ENCODE measurements at regions not wholly inside any gene's neighbourhood (a gene's known extent, or its start where the extent isn't known, plus 50 kb on each side); places are given as distances from the start of the nearest gene placed in this dataset.
"Not testable (repeated sequence)": the region's sequence is repeated elsewhere in the genome, so short reads cannot be mapped to it uniquely, and the experiment has no call there.

- TF ChIP-seq CTCF (IDR thresholded peaks at IDR 0.05), result no peak
- no peaks in the 10 kb centered on the region for H3K36me3 ChIP-seq
- H3K4me1 ChIP-seq, result no peaks in the 10 kb centered on the region
- H3K27ac ChIP-seq, result no peak overlapping the region
- H3K4me3 ChIP-seq, result no peak overlapping the region
- DNase-seq (no peak), ATAC-seq (no peak)
- H3K9me3 ChIP-seq, result no peaks in the 10 kb centered on the region
- H3K27me3 ChIP-seq, result no peaks in the 10 kb centered on the region
- intact Hi-C loops (cut with DNase I), result no loop called here
These were observed 156.4 kb upstream of the PFN2 start for GRCh38 chr3:150127011-150127490.

- Histone ChIP-seq H3K9me3 (no peaks in the 10 kb centered on the region), H3K36me3 (no peaks in the 10 kb centered on the region), H3K27ac (no peak overlapping the region), H3K27me3 (no peaks in the 10 kb centered on the region), H3K4me3 (no peak overlapping the region), H3K4me1 (no peaks in the 10 kb centered on the region)
- intact Hi-C loops (cut with DNase I), result no loop called here
- no peak for DNase-seq
- no peak for ATAC-seq
- TF ChIP-seq CTCF (IDR thresholded peaks at IDR 0.05), result no peak
These were observed 153.4 kb upstream of the PFN2 start for GRCh38 chr3:150124142-150124541.

GRCh38 chr3:150123249-150123648, 152.6 kb upstream of the PFN2 start:
- H3K27me3 ChIP-seq; DNase-seq; ATAC-seq; H3K27ac ChIP-seq; H3K4me1 ChIP-seq; H3K36me3 ChIP-seq; H3K4me3 ChIP-seq; H3K9me3 ChIP-seq; intact Hi-C loops (cut with DNase I): not testable (repeated sequence)

- Histone ChIP-seq H3K9me3 (no peaks in the 10 kb centered on the region), H3K27ac (no peak overlapping the region), H3K27me3 (no peaks in the 10 kb centered on the region), H3K36me3 (no peaks in the 10 kb centered on the region), H3K4me3 (no peak overlapping the region), H3K4me1 (no peaks in the 10 kb centered on the region)
- DNase-seq (no peak), ATAC-seq (no peak)
- TF ChIP-seq CTCF (IDR thresholded peaks at IDR 0.05), result no peak
- intact Hi-C loops (cut with DNase I), result no loop called here
These were observed 147.5 kb upstream of the PFN2 start for GRCh38 chr3:150118219-150118618.

GRCh38 chr3:150117076-150117475, 146.4 kb upstream of the PFN2 start:
- TF ChIP-seq CTCF (IDR thresholded peaks at IDR 0.05), result no peak
- no peaks in the 10 kb centered on the region for H3K9me3 ChIP-seq
- no peak for ATAC-seq
- intact Hi-C loops (cut with DNase I), result no loop called here
- no peaks in the 10 kb centered on the region for H3K36me3 ChIP-seq
- no peak overlapping the region for H3K27ac ChIP-seq
- no peak for DNase-seq
- no peak overlapping the region for H3K4me3 ChIP-seq
- H3K4me1 ChIP-seq, result no peaks in the 10 kb centered on the region
- H3K27me3 ChIP-seq, result no peaks in the 10 kb centered on the region

- Histone ChIP-seq H3K27ac (no peak overlapping the region), H3K4me3 (no peak overlapping the region), H3K9me3 (no peaks in the 10 kb centered on the region), H3K27me3 (no peaks in the 10 kb centered on the region), H3K36me3 (no peaks in the 10 kb centered on the region), H3K4me1 (no peaks in the 10 kb centered on the region)
- intact Hi-C loops (cut with DNase I), result no loop called here
- no peak for DNase-seq
- ATAC-seq, result no peak
- no peak for TF ChIP-seq CTCF (IDR thresholded peaks at IDR 0.05)
These were observed 145.5 kb upstream of the PFN2 start for GRCh38 chr3:150116196-150116595.

All from upper lobe of right lung (tissue), 1 donor.